Fibroblast of upper back skin (primary cell): ENCODE measurements at regions not wholly inside any gene's neighbourhood (a gene's known extent, or its start where the extent isn't known, plus 50 kb on each side); places are given as distances from the start of the nearest gene placed in this dataset.
"Not testable (repeated sequence)": the region's sequence is repeated elsewhere in the genome, so short reads cannot be mapped to it uniquely, and the experiment has no call there.

Experiments
- DNase-seq: peaks from one replicate; pipeline ENCODE4 v3.0.0-alpha.2; 2013

- DNase-seq: no peak
These were observed 472.2 kb upstream of the DPPA4 start for GRCh38 chr3:109809513-109809912.

- DNase-seq: no peak
These were observed 480.7 kb upstream of the DPPA4 start for GRCh38 chr3:109818081-109818480.

- DNase-seq: no peak
These were observed 482.4 kb upstream of the DPPA4 start for GRCh38 chr3:109819734-109820133.

- DNase-seq: no peak
These were observed 488.8 kb upstream of the DPPA4 start for GRCh38 chr3:109825971-109826810.

- DNase-seq: no peak
These were observed 494.1 kb upstream of the DPPA4 start for GRCh38 chr3:109831403-109831802.

- DNase-seq: no peak
These were observed 498.6 kb upstream of the DPPA4 start for GRCh38 chr3:109835958-109836357.

- no peak for DNase-seq
These were observed 514.5 kb upstream of the DPPA4 start for GRCh38 chr3:109851854-109852253.

- no peak for DNase-seq
These were observed 514.9 kb upstream of the DPPA4 start for GRCh38 chr3:109852283-109852682.

- no peak for DNase-seq
These were observed 515.9 kb upstream of the DPPA4 start for GRCh38 chr3:109853077-109853731.

- no peak for DNase-seq
These were observed 526.4 kb upstream of the DPPA4 start for GRCh38 chr3:109863701-109864100.

- DNase-seq: no peak
These were observed 527.1 kb upstream of the DPPA4 start for GRCh38 chr3:109864452-109864851.

GRCh38 chr3:109869586-109869985, 532.2 kb upstream of the DPPA4 start:
- DNase-seq: no peak

- DNase-seq: no peak
These were observed 537.8 kb upstream of the DPPA4 start for GRCh38 chr3:109874896-109875708.

GRCh38 chr3:109877616-109878015, 540.3 kb upstream of the DPPA4 start:
- DNase-seq: not testable (repeated sequence)

- DNase-seq: no peak
These were observed 544.8 kb upstream of the DPPA4 start for GRCh38 chr3:109882144-109882543.

GRCh38 chr3:109887293-109887692, 549.9 kb upstream of the DPPA4 start:
- no peak for DNase-seq

GRCh38 chr3:109888026-109888425, 550.7 kb upstream of the DPPA4 start:
- DNase-seq: no peak

- no peak for DNase-seq
These were observed 560.4 kb upstream of the DPPA4 start for GRCh38 chr3:109897734-109898133.

- DNase-seq: no peak
These were observed 562.6 kb upstream of the DPPA4 start for GRCh38 chr3:109899925-109900324.

GRCh38 chr3:109900783-109901182, 563.4 kb upstream of the DPPA4 start:
- no peak for DNase-seq

- no peak for DNase-seq
These were observed 565.2 kb upstream of the DPPA4 start for GRCh38 chr3:109902549-109902948.

- no peak for DNase-seq
These were observed 565.8 kb upstream of the DPPA4 start for GRCh38 chr3:109903100-109903499.

GRCh38 chr3:109910772-109911171, 573.4 kb upstream of the DPPA4 start:
- DNase-seq: no peak

GRCh38 chr3:109918740-109919139, 581.4 kb upstream of the DPPA4 start:
- no peak for DNase-seq
